ENCODE measurements at regions not wholly inside any gene's neighbourhood (a gene's known extent, or its start where the extent isn't known, plus 50 kb on each side); places are given as distances from the start of the nearest gene placed in this dataset.
A peak's percentile ranks its signal among the peaks of the same experiment; 100 is the strongest.

DNA sequence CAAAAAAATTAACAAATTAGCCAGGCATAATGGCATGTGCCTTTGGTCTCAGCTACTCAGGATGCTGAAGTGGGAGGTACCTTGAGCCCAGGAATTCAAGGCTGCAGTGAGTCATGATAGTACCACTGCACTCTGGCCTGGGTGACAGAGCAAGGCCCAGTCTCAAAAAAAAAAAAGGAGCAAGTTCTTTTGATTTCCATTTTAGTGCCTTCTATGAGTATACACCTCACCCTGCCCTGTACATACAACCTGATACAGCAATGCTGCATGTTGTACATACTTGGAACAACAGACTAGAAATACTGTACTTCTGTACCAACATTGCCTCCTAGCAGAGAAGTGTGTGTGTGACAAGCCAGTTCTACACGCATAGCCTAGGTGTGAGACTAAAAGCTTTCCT lies 97.3 kb upstream of the CARMIL1 start:
- no peak for DNase-seq (ENCODE audit: low spot score)

DNA sequence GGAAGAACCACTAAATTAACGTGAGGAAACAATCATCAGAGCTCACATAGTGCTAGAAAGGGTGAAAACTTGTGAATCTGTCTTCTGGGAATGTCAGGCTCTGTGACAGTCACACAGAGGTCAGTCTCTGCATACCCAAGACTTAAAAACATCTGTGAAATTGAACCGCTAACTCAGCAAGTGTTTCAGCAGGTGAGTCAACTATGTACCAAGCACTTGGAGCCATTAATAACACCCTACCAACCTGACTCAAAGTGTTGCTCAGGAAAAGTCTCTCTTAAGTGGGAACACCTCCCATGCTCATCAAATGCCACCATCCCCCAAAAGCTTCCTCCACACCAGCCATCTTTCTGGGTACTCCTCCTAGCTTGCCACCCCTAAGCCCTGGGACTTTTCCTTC lies 92.3 kb upstream of the CARMIL1 start:
- DNase-seq (ENCODE audit: low spot score), result no peak

DNA sequence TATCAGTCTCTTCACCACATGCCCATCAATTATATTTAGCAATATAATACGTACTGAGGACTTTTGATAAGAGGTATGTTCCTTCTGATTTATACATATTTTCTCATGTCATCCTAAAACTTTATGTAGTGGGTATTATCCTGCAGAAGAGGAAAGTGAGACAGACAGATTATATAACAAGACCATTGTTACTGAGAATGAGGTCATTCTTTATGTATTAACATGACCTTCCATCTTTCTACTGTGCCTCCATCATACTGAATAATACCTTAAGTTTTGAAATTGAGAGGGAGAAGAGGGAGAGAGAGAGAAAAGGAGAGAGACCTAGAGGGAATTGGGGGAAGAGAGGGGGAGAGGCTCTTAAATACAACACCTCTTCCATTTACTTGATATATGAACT lies 90.9 kb upstream of the CARMIL1 start:
- no peak for DNase-seq (ENCODE audit: low spot score)

DNA sequence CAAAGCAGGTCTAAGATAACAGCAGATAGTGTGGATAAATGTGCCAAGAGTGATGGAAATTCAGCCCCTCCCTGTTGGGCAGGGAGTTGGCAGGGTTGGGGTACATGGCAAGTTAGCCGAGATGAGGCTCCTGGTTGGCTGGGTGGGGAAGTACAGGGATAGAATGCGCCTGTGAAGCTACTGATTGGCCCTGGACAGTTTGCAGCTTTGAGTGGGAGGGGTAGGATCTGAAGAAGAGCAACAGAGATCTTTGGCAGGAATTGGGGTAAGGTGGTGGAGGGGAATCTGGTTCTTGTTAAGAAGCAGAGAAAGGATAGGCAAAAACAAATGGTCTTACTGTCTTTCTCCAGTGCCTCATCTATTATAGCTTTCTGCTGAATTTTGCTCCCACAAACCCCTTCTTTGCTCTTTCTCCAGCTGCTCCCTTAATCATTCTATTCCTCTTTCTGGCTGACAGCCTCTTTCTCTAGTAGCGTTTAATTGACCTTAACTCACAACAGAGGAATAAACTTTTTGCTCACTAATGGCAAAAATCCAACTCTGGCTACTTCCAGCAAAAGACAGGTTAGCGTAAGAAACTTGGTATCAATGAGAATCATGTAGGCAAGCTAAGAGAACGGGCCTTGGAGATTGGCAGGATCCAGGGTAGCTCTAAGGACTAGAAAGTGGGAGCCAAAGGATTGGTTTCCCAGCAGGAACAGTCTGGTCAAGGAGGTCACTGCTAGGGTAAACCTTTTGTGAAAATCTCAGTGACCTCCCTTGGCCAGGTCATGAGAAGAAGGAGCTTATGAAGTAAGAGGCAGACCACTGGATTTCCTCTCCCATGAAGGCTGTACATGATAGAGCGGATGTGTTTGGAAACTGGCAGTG lies 86.3 kb upstream of the CARMIL1 start:
- no peak for DNase-seq (ENCODE audit: low spot score)

DNA sequence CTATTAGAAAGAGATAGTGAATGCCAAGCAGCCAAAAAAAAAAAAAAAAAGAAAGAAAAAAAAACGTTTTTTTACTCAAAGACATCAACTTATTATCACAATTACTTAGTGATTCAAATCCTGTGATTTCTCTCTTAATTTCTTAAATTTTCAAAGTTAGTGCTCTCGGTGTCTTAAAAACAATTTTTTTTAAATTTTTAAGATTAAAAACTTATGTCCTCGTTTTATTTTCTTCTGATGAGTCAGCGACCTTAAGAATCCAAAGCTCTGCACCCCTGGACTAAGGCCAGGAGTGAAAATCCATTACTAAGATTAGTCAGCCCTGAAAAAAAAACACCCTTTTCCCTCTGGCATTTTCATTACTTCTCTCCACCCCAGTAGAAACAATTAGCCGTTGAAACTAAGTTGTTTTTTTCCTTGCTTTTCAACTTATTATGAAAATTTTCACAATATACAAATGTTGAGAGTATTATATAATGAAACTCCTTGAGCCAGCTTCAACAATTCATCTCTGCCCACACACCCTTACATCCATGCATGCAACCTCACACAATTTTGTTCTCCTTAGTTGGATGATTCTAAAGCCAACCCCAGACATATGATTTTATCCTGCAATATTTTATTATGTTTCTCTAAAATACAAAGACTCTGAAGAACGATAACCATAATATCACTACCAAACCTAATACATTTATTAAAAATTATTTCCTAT lies 85.6 kb upstream of the CARMIL1 start:
- no peak for DNase-seq (ENCODE audit: low spot score)

DNA sequence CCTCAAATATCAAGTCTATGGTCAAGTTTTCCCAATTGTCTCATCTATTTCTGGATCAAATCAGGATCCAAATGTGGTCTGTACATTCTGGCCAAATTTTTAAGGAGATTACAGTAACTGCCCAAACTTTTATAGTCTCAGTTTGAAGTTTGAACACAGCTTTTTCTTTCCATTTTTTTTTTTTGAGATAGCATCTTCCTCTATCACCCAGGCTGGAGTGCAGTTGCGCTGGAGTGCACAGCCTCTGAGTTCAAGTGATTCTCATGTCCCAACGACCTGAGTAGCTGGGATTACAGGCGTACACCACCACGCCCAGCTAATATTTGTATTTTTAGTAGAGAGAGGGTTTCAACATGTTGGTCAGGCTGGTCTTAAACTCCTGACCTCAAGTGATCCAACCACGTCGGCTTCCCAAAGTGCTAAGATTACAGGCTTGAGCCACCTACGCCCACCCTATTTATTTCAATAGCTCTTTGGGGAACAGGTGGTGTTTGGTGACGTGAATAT lies 84.9 kb upstream of the CARMIL1 start:
- no peak for DNase-seq (ENCODE audit: low spot score)

DNA sequence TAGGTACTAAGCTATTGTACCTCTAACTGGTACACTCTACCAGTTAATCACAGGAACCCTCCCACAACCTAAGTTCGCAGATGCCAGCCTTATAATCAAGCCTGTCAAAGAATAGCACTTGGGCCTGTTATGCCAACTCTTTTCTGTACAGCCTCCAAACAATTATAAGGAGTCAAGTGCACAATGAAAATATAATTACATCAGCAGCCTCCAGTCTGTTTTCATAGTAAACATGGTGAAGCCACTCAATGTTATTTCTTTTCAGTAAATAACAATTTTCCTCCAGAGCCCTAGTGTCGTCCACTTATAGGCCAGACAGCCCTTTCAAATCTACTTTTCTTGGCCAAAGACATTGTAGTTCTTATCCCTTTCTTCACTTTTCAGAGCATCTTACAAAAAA lies 82.7 kb upstream of the CARMIL1 start:
- no peak for DNase-seq (ENCODE audit: low spot score)

DNA sequence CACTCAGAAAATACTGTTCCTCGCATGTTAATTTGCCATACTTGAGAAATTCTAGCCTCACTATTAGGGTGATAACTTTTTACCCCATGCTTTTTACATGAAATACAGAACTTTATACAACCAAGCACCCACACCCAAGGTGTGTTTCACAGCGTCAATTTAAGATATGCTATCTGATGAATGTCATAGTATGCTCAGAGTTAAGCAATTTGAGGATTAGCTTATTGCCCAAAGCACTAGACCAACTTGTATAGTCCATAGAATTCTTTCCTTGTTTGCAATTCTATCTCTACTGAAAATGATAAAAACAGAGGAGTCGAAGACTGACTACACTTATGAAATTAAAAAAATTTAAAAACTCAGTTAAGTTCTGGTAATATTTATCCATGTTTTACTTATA lies 82.1 kb upstream of the CARMIL1 start:
- no peak for DNase-seq (ENCODE audit: low spot score)

DNA sequence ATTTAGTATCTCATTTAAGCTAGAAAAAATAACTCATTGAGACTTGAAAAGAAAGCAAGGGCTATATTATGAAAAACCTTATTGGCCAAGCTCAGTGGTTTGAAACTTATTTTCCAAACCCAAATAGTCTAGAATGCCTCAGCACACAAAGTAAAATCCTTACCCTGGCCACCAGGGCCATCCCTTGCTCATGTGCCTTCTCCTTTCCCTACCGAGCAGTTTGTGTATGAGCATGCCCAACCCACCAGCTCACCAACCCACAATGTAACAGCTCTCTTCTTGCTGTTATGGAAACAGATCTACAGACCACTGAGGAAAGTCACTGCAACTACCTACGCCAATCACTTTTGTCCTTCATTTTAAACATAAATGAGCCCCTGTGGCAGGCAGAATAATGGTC lies 79.6 kb upstream of the CARMIL1 start:
- no peak for DNase-seq (ENCODE audit: low spot score)

DNA sequence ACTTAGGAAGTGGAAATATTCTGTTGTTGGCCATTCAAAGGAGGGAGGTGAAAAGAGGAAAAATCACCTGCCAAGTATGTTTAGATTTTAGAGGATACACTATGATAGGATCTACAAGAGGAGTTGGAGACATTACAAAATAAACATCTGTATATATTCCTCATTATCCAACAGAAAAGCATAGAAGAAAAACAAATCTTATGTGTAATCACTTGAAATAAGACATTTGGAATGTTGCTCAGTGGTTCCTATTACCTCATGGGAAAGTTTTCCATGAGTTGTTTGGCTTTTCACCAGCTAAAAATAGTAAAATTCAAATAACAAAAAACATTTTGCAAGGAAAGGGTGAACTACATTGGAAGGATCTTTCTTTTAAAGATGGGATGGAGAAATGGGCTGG lies 76.7 kb upstream of the CARMIL1 start:
- no peak for DNase-seq (ENCODE audit: low spot score)

DNA sequence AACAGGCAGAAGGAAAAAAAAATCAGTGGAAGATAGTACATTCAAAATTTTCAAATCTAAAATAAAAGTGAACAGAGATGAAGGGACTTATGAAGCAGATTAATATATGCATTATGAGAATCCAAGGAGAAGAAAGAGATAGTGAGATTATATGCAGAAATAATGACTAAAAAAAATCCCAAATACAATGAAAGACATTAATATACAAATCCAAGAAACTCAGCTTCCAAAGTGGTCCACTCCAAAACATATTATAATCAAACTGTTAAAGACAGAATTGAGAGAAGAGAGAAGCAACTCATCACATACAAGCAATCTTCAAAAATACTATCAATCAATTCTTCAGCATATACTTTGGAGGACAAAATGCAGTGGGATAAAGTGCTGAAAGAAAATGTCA lies 73.5 kb upstream of the CARMIL1 start:
- no peak for DNase-seq (ENCODE audit: low spot score)

DNA sequence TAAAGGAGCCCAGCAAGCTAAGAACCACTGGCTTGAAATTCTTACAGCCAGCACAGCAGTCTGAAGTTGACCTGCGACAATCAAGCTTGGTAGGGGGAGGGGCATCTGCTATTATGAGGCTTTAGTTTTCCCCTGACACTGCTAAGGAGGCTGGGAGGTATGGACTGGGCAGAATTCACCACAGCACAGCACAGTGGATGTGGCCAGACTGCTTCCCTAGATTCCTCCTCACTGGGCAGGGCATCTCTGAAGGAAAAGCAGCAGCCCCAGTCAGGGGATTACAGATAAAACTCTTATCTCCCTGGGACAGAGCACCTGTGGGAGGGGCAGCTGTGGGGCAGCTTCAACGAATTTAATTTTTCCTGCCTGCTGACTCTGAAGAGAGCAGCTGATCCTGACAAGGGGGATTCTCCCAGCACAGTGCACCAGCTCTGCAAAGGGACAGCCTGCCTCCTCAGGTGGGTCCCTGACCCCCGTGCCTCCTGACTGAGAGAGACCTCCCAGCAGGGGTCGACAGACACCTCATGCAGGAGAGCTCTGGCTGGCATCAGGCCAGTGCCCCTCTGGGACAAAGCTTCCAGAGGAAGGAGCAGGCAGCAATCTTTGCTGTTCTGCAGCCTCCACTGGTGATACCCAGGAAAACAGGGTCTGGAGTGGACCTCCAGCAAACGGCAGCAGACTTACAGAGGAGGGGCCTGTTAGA lies 71.6 kb upstream of the CARMIL1 start:
- DNase-seq (ENCODE audit: low spot score), result peak; percentile 48

DNA sequence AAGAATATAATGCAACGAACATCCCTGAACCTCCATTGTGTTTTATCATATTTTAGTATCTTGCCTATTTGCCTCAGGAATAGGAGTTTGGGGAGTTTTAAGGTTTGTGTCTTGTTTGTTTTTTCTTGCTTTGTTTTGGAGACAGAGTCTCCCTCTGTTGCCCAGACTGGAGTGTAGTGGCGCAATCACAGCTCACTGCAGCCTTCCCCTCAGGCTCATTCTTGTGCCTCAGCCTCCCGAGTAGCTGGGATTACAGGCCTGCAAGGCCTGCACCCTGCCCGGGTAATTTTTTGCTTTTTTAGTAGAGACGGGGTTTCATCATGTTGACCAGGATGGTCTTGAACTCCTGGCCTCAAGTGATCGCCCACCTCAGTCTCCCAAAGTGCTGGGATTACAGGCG lies 63.3 kb upstream of the CARMIL1 start:
- DNase-seq (ENCODE audit: low spot score), result no peak

DNA sequence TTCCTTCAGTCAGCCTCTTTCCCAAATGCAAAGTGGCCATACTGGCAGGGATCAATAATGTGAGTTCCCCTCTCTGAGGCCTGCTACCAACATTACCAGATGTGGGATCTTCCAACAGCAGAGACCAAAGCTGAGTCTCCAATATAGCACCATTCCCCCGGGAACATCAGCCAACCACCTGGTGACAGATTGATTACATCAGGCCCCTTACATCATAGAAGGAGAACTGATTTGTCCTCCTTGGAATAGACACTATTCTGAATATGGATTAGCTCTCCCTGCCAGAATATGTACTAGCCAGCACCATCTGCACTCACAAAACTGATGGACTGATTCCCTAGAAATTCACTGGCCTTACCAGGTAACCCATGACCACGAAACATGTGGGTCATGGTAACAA lies 61.9 kb upstream of the CARMIL1 start:
- DNase-seq (ENCODE audit: low spot score), result no peak

DNA sequence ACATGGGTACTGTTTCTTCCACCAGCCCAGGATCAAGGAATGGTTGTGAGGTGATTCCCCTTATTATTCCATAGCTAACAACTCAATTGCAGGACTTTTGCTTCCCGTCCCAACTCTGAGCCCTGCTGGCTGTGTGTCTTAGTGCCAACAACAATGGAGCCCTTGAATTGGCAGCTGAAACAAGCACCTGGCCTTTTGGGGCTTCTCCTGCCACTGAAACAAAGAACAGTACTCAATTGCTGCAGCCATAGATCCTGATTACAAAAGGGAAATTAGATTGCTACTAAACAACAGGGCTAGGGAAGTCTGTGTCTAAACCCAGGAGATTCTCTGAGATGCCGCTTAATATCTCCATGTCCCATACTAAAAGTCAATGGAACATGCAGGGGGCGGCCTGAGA lies 61.3 kb upstream of the CARMIL1 start:
- no peak for DNase-seq (ENCODE audit: low spot score)

DNA sequence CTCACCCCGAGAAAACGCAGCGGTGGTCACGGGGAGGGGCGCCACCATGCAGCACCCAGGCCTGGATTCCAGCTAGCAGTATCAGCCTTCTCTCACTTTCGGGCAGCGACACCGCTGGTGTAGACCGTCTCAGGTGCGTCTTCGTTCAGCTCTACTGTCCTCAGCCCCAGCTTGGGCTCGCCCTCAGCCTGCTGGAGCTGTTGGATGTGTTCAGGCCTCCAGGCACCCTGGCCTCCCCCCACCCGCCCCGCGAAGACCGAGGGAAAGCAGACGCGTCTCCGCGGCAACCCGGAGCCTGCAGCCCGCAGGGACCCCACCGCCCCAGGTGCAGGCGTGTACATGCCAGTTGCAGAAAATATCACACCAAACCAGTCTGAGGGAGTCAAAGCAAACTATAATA lies 60.8 kb upstream of the CARMIL1 start:
- DNase-seq (ENCODE audit: low spot score), result peak; percentile 47

DNA sequence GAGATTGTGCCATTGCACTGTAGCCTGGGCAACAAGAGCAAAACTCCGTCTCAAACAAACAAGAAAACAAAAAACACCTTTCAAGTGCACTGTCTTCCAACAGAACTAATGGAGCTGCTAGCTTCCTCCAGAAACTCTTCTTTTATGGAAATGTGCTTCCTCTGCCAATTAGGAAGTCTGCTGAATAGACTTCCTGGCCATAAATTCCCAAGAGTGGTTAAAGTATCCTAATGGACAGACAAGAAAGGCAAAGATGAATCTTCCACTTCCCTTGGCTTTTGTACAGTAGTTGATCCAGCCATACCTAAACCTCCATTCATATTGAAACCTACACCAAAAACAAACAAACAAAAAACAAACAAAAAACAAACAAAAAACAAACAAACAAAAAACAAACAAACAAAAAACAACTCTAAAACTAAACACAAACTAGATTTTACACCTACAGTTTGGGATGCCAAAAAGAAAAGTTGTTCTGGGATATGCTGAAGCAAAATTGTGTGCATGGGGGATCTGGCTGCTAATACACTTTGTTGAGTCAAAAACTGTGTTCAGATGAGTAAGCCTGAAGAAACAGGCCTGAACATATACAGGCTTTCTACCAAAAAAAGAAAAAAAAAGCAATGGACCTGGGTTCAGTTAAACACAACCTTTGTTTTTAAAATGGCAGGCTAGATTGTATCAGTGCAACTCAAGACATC lies 59.8 kb upstream of the CARMIL1 start:
- no peak for DNase-seq (ENCODE audit: low spot score)

DNA sequence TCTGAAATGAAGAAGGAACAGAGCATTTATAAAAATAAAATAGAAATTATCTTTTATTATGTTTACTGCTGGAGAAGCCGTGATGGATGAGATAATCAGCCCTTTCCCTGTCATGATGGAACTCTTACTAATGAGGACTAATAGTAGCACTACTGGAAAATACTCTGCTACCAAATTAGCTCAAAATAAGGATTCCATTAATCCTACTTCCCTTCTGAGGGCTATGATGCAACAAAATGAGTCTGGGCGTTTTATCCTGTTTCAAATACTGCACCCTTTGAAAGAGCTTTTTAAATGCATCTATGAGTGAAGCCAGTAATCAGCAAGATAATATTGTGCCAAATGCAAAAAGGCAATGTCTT lies 59.3 kb upstream of the CARMIL1 start:
- no peak for DNase-seq (ENCODE audit: low spot score)

DNA sequence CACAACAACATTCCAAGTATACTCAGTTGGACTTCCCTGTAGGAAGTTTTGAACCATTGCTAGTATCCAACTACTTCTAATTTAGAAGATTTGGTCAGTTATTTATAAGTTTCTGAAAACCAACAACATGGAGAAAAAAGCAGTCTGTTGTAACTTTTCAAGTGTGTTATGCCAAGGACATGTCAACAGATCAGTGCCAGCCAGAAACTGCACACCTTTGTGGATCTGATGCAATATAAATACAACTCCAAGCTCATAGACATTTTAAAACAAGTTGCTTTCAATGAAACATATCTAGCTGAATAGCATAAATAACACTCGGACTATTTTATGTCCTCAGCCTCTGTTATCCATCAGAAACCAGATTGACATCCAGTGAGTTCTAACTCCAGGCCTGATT lies 58.3 kb upstream of the CARMIL1 start:
- DNase-seq (ENCODE audit: low spot score), result no peak

DNA sequence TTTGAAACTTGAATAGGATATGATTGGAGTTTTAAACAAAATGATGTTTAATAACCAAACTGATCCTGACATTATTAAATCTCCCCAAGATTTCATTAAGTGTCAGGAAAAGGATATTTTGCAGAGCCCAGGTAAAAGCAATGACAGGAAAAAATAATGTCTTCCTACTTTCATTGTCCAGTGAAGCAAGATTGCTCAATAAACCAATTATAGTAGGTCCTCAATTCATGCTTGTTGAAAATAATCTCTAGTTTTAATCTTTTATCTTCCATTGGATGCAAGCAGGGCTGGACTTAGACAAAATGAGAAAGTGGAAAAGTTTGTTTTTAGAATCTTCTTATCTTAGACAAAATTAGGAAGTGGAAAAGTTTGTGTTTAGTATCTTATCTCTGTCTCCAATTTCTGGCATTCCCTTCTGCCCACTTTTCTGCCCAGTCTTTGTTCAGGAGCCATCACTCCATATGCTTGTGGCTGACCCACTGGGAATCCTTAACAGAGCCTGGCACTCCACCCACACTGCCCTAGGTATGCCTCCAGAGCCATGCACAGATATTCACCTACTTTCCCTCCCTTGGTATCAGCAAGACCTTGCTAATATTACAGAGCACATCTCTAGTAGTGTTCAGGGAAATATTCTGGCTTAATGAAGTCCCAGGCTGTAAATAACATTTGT lies 57.0 kb upstream of the CARMIL1 start:
- no peak for DNase-seq (ENCODE audit: low spot score)

DNA sequence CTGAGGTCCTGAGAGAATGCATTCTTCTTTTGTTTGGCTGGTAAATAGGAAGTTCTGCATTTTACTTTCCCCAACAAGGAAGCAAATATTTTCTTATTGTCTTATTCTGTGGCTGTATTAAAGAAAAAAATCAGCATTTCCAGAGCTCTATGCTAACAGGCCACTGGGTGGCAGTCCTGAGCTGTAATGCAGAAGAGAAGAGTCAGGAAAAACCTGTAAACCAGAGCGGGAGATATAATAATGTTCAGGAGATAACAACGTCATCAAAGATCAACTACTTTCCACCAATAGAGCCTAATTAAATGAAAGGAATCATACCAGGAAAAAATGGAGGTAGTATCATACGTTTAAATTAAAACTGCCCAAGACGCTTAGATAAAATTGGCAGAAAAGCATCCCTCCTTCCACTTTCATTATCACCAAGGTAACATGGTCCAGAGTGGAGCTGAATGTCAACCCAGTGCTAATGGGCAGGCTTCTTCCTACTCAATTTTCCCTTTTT lies 55.6 kb upstream of the CARMIL1 start:
- peak; percentile 59 for DNase-seq (ENCODE audit: low spot score)

DNA sequence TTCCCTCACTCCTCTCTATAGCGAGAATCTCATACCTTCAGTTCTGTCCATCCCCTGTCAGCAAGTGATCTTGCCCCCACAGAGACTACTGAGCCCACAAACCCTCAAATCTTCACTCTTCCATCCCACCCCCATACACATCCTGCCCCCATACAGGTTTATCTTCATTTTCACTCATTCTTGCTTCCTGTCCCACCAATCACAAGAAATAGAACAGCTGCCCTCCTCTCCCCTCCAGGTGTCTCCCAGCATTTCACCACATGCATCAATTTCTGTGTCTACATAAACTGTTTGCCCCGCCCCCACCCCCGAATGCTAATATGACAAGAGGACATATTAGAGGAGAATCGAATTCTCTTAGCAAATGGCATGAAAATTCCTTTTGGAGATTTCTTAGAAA lies 54.9 kb upstream of the CARMIL1 start:
- DNase-seq (ENCODE audit: low spot score), result no peak

All from ecto neural progenitor cell (in vitro differentiated cells).